Prostate gland (tissue), 2 donors: ENCODE measurements at regions not wholly inside any gene's neighbourhood (a gene's known extent, or its start where the extent isn't known, plus 50 kb on each side); places are given as distances from the start of the nearest gene placed in this dataset.

Experiments
- CTCF ChIP-seq, 4 experiments: fragments of 200-600 bp in 2 of 4; fragments of 450-650 bp in 2 of 4; sonication (generic) in 2 of 4; IDR thresholded peaks; 1 replicate in 3 of 4; 2 replicates in 1 of 4; pipeline ENCODE4 v1.5.1; 2016 to 2019; ENCODE audit warnings: antibody characterized with exemption in 4 of 4, mild to moderate bottlenecking in 2 of 4, moderate library complexity in 2 of 4
- POLR2A ChIP-seq: fragments of 450-650 bp; IDR thresholded peaks from one replicate; pipeline ENCODE4 v1.6.1; 2016; ENCODE audit warnings: antibody characterized with exemption, mild to moderate bottlenecking
- POLR2AphosphoS5 ChIP-seq: sonication (generic); formaldehyde crosslinking; IDR thresholded peaks from one replicate; pipeline ENCODE4 v1.6.1; 2017; ENCODE audit warnings: antibody characterized with exemption

GRCh38 chr12:22924391-22924790 lies 299.4 kb downstream of the ETNK1 start:
- TF ChIP-seq CTCF (IDR thresholded peaks at IDR 0.05), result no peak
- TF ChIP-seq POLR2A, result no peak
- no peak for TF ChIP-seq POLR2AphosphoS5
